OCI-LY7 (cell line): ENCODE measurements at regions not wholly inside any gene's neighbourhood (a gene's known extent, or its start where the extent isn't known, plus 50 kb on each side); places are given as distances from the start of the nearest gene placed in this dataset.

Experiments used
- BruUV-seq: library from RNA; stranded (reverse); fragments of 400-500 nt; replicated peaks from 2 replicates; lab custom pipeline; 2021; lab: Mats Ljungman, UMichigan
- CTCF ChIA-PET: fragments of 300-600 bp; sonication (Branson Sonifier 250); formaldehyde crosslinking; loops from one replicate; lab custom pipeline; 2022; ENCODE audit warnings: antibody characterized with exemption; ENCODE audit not compliant: unreplicated experiment; lab: Charles Lee
- POLR2A ChIA-PET: fragments of 300-600 bp; sonication (Branson Sonifier 250); formaldehyde crosslinking; loops from one replicate; lab custom pipeline; 2022; ENCODE audit warnings: antibody characterized with exemption; lab: Charles Lee
- DNase-seq: peaks from one replicate; pipeline ENCODE4 v3.0.0-alpha.2; 2015; ENCODE audit warnings: low spot score
- H2AFZ ChIP-seq: fragments of 200-600 bp; sonication (generic), shearing (Covaris generic); 2 replicates; pipeline ENCODE4 v1.6.1; 2014; ENCODE audit warnings: mild to moderate bottlenecking, antibody characterized with exemption, low read length, moderate library complexity
- H3K27ac ChIP-seq: fragments of 200-600 bp; sonication (generic); 2 replicates; pipeline ENCODE4 v1.5.1; 2014; ENCODE audit warnings: mixed run types, low read depth, mild to moderate bottlenecking, moderate library complexity, low read length, inconsistent platforms; ENCODE audit not compliant: poor library complexity, severe bottlenecking
- H3K36me3 ChIP-seq: fragments of 200-600 bp; sonication (generic); 2 replicates; pipeline ENCODE4 v1.6.1; 2014; ENCODE audit warnings: mild to moderate bottlenecking, antibody characterized with exemption, low read length, moderate library complexity, mixed read lengths; ENCODE audit not compliant: insufficient read depth
- H3K4me1 ChIP-seq: fragments of 200-600 bp; sonication (generic); 2 replicates; pipeline ENCODE4 v1.5.1; 2014; ENCODE audit warnings: mild to moderate bottlenecking, low read length; ENCODE audit not compliant: insufficient read depth, poor library complexity, severe bottlenecking
- H3K4me2 ChIP-seq: fragments of 200-600 bp; sonication (generic); 2 replicates; pipeline ENCODE4 v1.6.1; 2014; ENCODE audit warnings: mild to moderate bottlenecking, low read length
- H3K4me3 ChIP-seq: fragments of 200-600 bp; sonication (generic); 2 replicates; pipeline ENCODE4 v1.5.1; 2014; ENCODE audit warnings: mild to moderate bottlenecking, low read depth, low read length; ENCODE audit not compliant: poor library complexity, severe bottlenecking
- H3K79me2 ChIP-seq: fragments of 200-600 bp; sonication (generic); 2 replicates; pipeline ENCODE4 v1.6.1; 2016; ENCODE audit warnings: low read depth, mild to moderate bottlenecking, low read length, moderate library complexity, mixed read lengths; ENCODE audit not compliant: insufficient read depth
- H3K9me2 ChIP-seq: fragments of 200-600 bp; sonication (generic); 2 replicates; pipeline ENCODE4 v1.6.1; 2016; ENCODE audit warnings: mild to moderate bottlenecking, low read length, mixed read lengths; ENCODE audit not compliant: insufficient read depth
- H3K9me3 ChIP-seq: fragments of 200-600 bp; sonication (generic); 2 replicates; pipeline ENCODE4 v1.6.1; 2014; ENCODE audit warnings: mild to moderate bottlenecking, mixed run types, low read length, mixed read lengths
- H4K20me1 ChIP-seq: fragments of 200-600 bp; sonication (generic); 2 replicates; pipeline ENCODE4 v1.6.1; 2014; ENCODE audit warnings: mild to moderate bottlenecking, antibody characterized with exemption, low read length, moderate library complexity, mixed read lengths; ENCODE audit not compliant: insufficient read depth
- EZH2phosphoT487 ChIP-seq: fragments of 200-600 bp; sonication (generic); IDR thresholded peaks from 2 replicates; pipeline ENCODE4 v1.6.1; 2018; ENCODE audit warnings: low read depth, borderline replicate concordance, mild to moderate bottlenecking, mixed run types, antibody characterized with exemption, low read length, moderate library complexity, mixed read lengths
- intact Hi-C: fragments of 100-400 bp; cut with micrococcal nuclease; formaldehyde crosslinking; loops from one replicate; pipeline ENCODE4 v1.10.0; 2022; ENCODE audit not compliant: unreplicated experiment
- TF ChIP-seq, protein P1 (sequence below): fragments of 200-600 bp; sonication (generic); conservative IDR thresholded peaks from 2 replicates; pipeline ENCODE4 v1.5.1; 2014; ENCODE audit warnings: mild to moderate bottlenecking, antibody characterized with exemption, low read length, moderate library complexity, mixed read lengths

- Histone ChIP-seq H3K27ac (no peak overlapping the region), H3K4me1 (no peaks in the 10 kb centered on the region), H4K20me1 (no peaks in the 10 kb centered on the region), H3K4me3 (no peak overlapping the region), H3K79me2 (no peaks in the 10 kb centered on the region), H2AFZ (no peak overlapping the region), H3K9me3 (no peaks in the 10 kb centered on the region), H3K9me2 (no peaks in the 10 kb centered on the region), H3K36me3 (no peaks in the 10 kb centered on the region), H3K4me2 (no peak overlapping the region)
- ChIA-PET CTCF (no interaction called here), POLR2A (no interaction called here)
- no TSS peak for BruUV-seq
- intact Hi-C loops, result no loop called here
- TF ChIP-seq, protein P1, sequence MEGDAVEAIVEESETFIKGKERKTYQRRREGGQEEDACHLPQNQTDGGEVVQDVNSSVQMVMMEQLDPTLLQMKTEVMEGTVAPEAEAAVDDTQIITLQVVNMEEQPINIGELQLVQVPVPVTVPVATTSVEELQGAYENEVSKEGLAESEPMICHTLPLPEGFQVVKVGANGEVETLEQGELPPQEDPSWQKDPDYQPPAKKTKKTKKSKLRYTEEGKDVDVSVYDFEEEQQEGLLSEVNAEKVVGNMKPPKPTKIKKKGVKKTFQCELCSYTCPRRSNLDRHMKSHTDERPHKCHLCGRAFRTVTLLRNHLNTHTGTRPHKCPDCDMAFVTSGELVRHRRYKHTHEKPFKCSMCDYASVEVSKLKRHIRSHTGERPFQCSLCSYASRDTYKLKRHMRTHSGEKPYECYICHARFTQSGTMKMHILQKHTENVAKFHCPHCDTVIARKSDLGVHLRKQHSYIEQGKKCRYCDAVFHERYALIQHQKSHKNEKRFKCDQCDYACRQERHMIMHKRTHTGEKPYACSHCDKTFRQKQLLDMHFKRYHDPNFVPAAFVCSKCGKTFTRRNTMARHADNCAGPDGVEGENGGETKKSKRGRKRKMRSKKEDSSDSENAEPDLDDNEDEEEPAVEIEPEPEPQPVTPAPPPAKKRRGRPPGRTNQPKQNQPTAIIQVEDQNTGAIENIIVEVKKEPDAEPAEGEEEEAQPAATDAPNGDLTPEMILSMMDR, result no peak
- no peak for TF ChIP-seq EZH2phosphoT487
- DNase-seq, result no peak
Measured at GRCh38 chrX:92351511-92351910, 572.3 kb downstream of the PCDH11X start.
